Liver (tissue), 8 donors: ENCODE measurements at regions not wholly inside any gene's neighbourhood (a gene's known extent, or its start where the extent isn't known, plus 50 kb on each side); places are given as distances from the start of the nearest gene placed in this dataset.

Source experiments
- DNase-seq: peaks from one replicate; pipeline ENCODE4 v3.0.0-alpha.2; 2017; ENCODE audit warnings: low spot score
- H3K27ac ChIP-seq, 2 donors: one replicate each; pipeline ENCODE4 v1.7.0; 2013; ENCODE audit warnings: inconsistent platforms in 2 of 2, low read length in 2 of 2, control low read depth in 1 of 2, low read depth in 1 of 2, mild to moderate bottlenecking in 1 of 2
- H3K27me3 ChIP-seq, 4 donors: one replicate each; pipeline versions ENCODE4 v1.6.1 to v1.7.0; 2013; ENCODE audit warnings: low read length in 3 of 4, inconsistent platforms in 1 of 4, mild to moderate bottlenecking in 1 of 4, moderate library complexity in 1 of 4; ENCODE audit not compliant: control insufficient read depth in 4 of 4, insufficient read depth in 4 of 4
- H3K36me3 ChIP-seq, 4 donors: one replicate each; pipeline versions ENCODE4 v1.6.1 to v1.7.0; 2013; ENCODE audit warnings: low read length in 3 of 4, mild to moderate bottlenecking in 3 of 4, low read depth in 1 of 4, moderate library complexity in 1 of 4; ENCODE audit not compliant: control insufficient read depth in 4 of 4, insufficient read depth in 3 of 4
- H3K4me1 ChIP-seq, 4 donors: one replicate each; pipeline versions ENCODE4 v1.6.1 to v1.7.0; 2013; ENCODE audit warnings: low read length in 3 of 4, mild to moderate bottlenecking in 3 of 4, moderate library complexity in 1 of 4; ENCODE audit not compliant: control insufficient read depth in 4 of 4, insufficient read depth in 4 of 4
- H3K4me3 ChIP-seq, 3 donors: one replicate each; pipeline versions ENCODE4 v1.6.1 to v1.7.0; 2013; ENCODE audit warnings: low read length in 3 of 3, control low read depth in 1 of 3, low read depth in 1 of 3, mild to moderate bottlenecking in 1 of 3
- H3K9ac ChIP-seq, 2 donors: one replicate each; pipeline ENCODE4 v1.7.0; 2013; ENCODE audit warnings: low read length in 2 of 2, mild to moderate bottlenecking in 2 of 2, moderate library complexity in 2 of 2, control low read depth in 1 of 2, low read depth in 1 of 2
- H3K9me3 ChIP-seq, 4 donors: one replicate each; pipeline versions ENCODE4 v1.6.1 to v1.7.0; 2013; ENCODE audit warnings: low read length in 3 of 4; ENCODE audit not compliant: control insufficient read depth in 4 of 4
- EGR1 ChIP-seq, 2 donors: IDR thresholded peaks; 2 replicates each; pipeline ENCODE4 v1.6.1; 2016 to 2018; ENCODE audit warnings: antibody characterized with exemption in 2 of 2, low read depth in 2 of 2
- FOXA1 ChIP-seq: IDR thresholded peaks from 2 replicates; pipeline ENCODE4 v1.6.1; 2016; ENCODE audit warnings: antibody characterized with exemption
- FOXA2 ChIP-seq: IDR thresholded peaks from 2 replicates; pipeline ENCODE4 v1.6.1; 2016; ENCODE audit warnings: antibody characterized with exemption
- HNF4A ChIP-seq, 2 donors: conservative IDR thresholded peaks; 2 replicates each; pipeline ENCODE4 v1.6.1; 2016; ENCODE audit warnings: antibody characterized with exemption in 2 of 2, mild to moderate bottlenecking in 2 of 2
- HNF4G ChIP-seq: IDR thresholded peaks from 2 replicates; pipeline ENCODE4 v1.6.1; 2016; ENCODE audit warnings: antibody characterized with exemption
- RAD21 ChIP-seq, 2 donors: IDR thresholded peaks; 2 replicates each; pipeline ENCODE4 v1.6.1; 2016; ENCODE audit warnings: antibody characterized with exemption in 2 of 2, mild to moderate bottlenecking in 2 of 2
- SP1 ChIP-seq: IDR thresholded peaks from 2 replicates; pipeline ENCODE4 v1.6.1; 2018; ENCODE audit warnings: antibody characterized with exemption, mild to moderate bottlenecking
- WGBS: extraction: QIAGEN DNeasy Blood & Tissue Kit; methylation state at CpG from one replicate; pipeline ENCODE4 v1.1.7; 2013; 5-methylcytosine and 5-hydroxymethylcytosine counted together
- TF ChIP-seq, protein P1 (sequence below): IDR thresholded peaks from 2 replicates; pipeline ENCODE4 v1.6.1; 2016; ENCODE audit warnings: antibody characterized with exemption, mild to moderate bottlenecking
- TF ChIP-seq, protein P2 (sequence below): IDR thresholded peaks from 2 replicates; pipeline ENCODE4 v1.6.1; 2016; ENCODE audit warnings: antibody characterized with exemption
- TF ChIP-seq, protein P3 (sequence below): IDR thresholded peaks from 2 replicates; pipeline ENCODE4 v1.6.1; 2016; ENCODE audit warnings: antibody characterized with exemption
- TF ChIP-seq, protein P4 (sequence below): fragments of 150-350 bp; IDR thresholded peaks from 2 replicates; pipeline ENCODE4 v1.5.1; 2017; ENCODE audit warnings: improper control_type of control experiment, low read depth, low read length; ENCODE audit not compliant: missing input control
- TF ChIP-seq, protein P5 (sequence below): IDR thresholded peaks from 2 replicates; pipeline ENCODE4 v1.6.1; 2016; ENCODE audit warnings: antibody characterized with exemption
- donor health status: healthy.
- donor health status: healthy.
- donor health status: healthy.
- donor health status: healthy.
- donor health status: healthy.

DNA sequence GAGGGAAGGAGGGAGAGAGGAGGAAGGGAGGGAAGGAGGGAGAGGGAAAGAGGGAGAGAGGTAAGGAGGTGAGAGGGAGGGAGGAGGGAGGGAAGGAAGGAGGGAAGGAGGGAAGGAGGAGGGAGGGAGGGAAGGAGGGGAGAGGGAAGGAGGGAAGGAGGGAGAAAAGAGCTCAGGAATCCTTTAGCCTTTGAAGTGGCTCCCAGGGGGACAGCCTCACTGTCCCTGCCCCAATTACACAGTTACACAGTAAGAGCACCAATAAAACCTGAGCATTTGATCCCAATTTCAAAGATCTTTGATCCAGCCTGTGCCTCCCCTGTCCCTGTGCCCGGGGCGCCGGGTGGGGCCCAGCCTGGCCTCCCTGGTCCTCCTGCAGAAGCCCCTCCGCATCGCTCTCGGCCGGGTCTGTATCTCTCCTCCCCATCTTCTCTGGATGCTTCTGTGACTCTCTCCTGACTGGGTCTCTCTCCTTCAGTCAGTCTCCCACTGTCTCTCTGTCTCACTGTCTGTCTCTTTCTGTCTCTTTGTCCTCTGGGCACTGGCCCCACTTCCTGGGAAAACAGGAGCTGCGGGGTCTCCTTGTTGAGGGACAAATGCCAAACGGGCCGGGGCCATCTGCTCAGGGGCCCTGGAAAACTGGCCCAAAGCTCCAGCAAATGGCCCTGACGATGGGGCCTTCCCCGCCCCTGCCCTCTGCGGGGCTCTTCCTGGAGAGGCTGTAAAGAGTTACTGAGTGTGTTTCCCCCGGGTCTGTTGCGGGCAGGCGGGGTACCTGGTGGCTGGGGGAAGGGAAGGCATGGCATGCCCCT lies 54.2 kb upstream of the EGFL7 start:
- H3K9ac ChIP-seq, result no peak overlapping the region
- H3K27ac ChIP-seq, result no peak overlapping the region
- H3K4me1 ChIP-seq, result peaks cover 2 to 12% (median 7%) of the 10 kb centered on the region in 4 donors
- no peak for TF ChIP-seq FOXA1
- TF ChIP-seq FOXA2, result no peak
- TF ChIP-seq, protein P1, sequence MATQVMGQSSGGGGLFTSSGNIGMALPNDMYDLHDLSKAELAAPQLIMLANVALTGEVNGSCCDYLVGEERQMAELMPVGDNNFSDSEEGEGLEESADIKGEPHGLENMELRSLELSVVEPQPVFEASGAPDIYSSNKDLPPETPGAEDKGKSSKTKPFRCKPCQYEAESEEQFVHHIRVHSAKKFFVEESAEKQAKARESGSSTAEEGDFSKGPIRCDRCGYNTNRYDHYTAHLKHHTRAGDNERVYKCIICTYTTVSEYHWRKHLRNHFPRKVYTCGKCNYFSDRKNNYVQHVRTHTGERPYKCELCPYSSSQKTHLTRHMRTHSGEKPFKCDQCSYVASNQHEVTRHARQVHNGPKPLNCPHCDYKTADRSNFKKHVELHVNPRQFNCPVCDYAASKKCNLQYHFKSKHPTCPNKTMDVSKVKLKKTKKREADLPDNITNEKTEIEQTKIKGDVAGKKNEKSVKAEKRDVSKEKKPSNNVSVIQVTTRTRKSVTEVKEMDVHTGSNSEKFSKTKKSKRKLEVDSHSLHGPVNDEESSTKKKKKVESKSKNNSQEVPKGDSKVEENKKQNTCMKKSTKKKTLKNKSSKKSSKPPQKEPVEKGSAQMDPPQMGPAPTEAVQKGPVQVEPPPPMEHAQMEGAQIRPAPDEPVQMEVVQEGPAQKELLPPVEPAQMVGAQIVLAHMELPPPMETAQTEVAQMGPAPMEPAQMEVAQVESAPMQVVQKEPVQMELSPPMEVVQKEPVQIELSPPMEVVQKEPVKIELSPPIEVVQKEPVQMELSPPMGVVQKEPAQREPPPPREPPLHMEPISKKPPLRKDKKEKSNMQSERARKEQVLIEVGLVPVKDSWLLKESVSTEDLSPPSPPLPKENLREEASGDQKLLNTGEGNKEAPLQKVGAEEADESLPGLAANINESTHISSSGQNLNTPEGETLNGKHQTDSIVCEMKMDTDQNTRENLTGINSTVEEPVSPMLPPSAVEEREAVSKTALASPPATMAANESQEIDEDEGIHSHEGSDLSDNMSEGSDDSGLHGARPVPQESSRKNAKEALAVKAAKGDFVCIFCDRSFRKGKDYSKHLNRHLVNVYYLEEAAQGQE, result no peak
- no peak for TF ChIP-seq RAD21 (IDR thresholded peaks at IDR 0.05)
- no peak for TF ChIP-seq HNF4G
- TF ChIP-seq EGR1 (IDR thresholded peaks at IDR 0.05; ENCODE audit: low read depth in 2 of 2), result no peak
- TF ChIP-seq, protein P2, sequence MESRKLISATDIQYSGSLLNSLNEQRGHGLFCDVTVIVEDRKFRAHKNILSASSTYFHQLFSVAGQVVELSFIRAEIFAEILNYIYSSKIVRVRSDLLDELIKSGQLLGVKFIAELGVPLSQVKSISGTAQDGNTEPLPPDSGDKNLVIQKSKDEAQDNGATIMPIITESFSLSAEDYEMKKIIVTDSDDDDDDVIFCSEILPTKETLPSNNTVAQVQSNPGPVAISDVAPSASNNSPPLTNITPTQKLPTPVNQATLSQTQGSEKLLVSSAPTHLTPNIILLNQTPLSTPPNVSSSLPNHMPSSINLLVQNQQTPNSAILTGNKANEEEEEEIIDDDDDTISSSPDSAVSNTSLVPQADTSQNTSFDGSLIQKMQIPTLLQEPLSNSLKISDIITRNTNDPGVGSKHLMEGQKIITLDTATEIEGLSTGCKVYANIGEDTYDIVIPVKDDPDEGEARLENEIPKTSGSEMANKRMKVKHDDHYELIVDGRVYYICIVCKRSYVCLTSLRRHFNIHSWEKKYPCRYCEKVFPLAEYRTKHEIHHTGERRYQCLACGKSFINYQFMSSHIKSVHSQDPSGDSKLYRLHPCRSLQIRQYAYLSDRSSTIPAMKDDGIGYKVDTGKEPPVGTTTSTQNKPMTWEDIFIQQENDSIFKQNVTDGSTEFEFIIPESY, result no peak
- no peak for TF ChIP-seq HNF4A (conservative IDR thresholded peaks at IDR 0.05)
- no peak for TF ChIP-seq SP1
- TF ChIP-seq, protein P3, sequence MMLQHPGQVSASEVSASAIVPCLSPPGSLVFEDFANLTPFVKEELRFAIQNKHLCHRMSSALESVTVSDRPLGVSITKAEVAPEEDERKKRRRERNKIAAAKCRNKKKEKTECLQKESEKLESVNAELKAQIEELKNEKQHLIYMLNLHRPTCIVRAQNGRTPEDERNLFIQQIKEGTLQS, result no peak
- TF ChIP-seq, protein P4, sequence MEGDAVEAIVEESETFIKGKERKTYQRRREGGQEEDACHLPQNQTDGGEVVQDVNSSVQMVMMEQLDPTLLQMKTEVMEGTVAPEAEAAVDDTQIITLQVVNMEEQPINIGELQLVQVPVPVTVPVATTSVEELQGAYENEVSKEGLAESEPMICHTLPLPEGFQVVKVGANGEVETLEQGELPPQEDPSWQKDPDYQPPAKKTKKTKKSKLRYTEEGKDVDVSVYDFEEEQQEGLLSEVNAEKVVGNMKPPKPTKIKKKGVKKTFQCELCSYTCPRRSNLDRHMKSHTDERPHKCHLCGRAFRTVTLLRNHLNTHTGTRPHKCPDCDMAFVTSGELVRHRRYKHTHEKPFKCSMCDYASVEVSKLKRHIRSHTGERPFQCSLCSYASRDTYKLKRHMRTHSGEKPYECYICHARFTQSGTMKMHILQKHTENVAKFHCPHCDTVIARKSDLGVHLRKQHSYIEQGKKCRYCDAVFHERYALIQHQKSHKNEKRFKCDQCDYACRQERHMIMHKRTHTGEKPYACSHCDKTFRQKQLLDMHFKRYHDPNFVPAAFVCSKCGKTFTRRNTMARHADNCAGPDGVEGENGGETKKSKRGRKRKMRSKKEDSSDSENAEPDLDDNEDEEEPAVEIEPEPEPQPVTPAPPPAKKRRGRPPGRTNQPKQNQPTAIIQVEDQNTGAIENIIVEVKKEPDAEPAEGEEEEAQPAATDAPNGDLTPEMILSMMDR, result no peak
- H3K36me3 ChIP-seq, result no peaks in the 10 kb centered on the region
- H3K27me3 ChIP-seq, result no peaks in the 10 kb centered on the region
- no peaks in the 10 kb centered on the region for H3K9me3 ChIP-seq
- WGBS, result 83% methylated on average over 16 of the region's 16 CpGs
- no peak overlapping the region for H3K4me3 ChIP-seq
- no peak for DNase-seq

DNA sequence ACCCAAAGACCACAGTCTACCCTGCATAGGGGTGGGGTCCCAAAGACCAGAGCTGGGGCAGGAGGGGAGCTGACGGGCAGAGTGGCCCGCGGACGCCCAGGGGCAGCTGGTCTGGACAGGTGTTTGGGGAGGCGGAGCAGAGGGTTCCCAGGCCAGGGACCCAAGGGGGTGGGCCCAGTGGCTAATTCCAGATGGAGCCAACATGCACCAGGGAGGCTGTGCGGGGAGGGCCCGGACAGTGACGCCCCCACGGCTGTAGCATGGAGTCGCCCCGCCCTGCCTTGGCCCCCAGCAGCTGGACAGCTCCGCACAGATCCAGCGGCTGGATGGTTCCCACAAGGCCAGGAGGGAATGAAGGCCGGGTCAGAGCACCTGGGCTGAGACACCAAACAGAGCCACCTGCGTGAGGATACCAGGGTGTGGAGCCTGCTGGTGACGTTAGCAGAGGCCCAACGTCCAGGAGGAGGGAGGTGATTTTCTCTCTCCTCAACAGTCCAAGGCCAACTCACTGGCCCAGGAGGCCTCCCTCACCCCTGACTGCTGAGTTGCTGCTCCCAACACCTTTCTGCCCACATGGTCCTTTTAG lies 55.3 kb upstream of the EGFL7 start:
- Histone ChIP-seq H3K27ac (no peak overlapping the region), H3K4me1 (peaks cover 2 to 12% (median 7%) of the 10 kb centered on the region in 4 donors), H3K9ac (no peak overlapping the region), H3K36me3 (no peaks in the 10 kb centered on the region), H3K4me3 (no peak overlapping the region), H3K9me3 (no peaks in the 10 kb centered on the region), H3K27me3 (no peaks in the 10 kb centered on the region)
- no peak for DNase-seq
- WGBS, result 93% methylated on average over 17 of the region's 17 CpGs
- TF ChIP-seq FOXA2 (no peak), HNF4G (no peak)
- TF ChIP-seq, protein P2, result no peak
- TF ChIP-seq, protein P5, sequence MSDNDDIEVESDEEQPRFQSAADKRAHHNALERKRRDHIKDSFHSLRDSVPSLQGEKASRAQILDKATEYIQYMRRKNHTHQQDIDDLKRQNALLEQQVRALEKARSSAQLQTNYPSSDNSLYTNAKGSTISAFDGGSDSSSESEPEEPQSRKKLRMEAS, result no peak
- TF ChIP-seq, protein P1, result no peak
- TF ChIP-seq, protein P4, result no peak
